HG03571 (cell line): ENCODE measurements at regions not wholly inside any gene's neighbourhood (a gene's known extent, or its start where the extent isn't known, plus 50 kb on each side); places are given as distances from the start of the nearest gene placed in this dataset.

Experiments used
- ATAC-seq: cut with Tn5 transposase; IDR thresholded peaks from one replicate; pipeline ENCODE4 v1.9.1; 2021; ENCODE audit not compliant: unreplicated experiment

DNA sequence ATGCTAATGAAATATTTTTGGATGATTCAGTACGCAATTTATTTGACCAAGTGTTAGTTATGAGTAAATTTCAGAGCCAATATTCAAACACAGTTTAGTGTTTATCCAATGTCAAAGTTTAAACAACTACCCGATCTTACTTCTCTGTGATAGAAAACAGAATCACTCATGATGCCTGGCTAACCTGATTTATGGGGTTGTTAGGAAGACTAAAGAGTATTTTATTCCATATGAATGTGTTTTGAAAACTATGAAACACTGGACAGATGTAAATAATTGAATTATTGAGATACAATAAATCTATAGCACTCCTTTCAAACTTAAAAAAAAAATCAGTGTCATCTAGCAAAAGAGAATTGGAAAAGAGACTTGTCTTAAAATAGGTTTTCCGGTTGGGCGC lies 1181.8 kb downstream of the EFNB2 start:
- ATAC-seq, result no peak

DNA sequence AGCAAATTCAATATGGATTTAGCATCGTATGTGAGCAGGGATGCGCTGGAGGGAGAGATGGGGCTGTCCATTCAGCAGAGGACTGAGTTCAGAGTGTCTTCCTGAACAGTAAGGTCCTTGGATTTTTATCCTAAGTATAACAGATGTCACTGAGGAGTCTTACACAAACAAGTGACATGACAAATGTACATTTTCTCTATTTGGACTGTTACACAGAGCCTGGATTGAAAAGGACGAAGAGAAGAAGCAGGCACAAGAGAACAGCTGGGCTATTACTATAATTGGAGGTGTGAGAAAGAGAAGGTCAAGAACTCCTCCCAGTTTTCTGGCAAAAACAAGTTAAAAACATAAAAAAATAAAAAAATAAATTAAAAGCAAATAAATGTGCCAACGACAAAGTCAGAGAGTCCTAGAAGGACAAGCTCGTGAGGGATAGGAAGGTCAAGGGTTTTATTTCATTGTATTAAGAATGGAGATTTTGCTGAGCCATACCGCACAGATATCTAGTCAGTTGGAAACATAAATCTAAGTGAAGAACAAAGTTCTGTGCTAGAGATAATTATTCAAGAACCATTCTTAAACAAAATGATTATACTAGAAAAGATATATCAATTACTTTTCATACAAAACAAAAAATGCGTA lies 1186.3 kb downstream of the EFNB2 start:
- no peak for ATAC-seq

DNA sequence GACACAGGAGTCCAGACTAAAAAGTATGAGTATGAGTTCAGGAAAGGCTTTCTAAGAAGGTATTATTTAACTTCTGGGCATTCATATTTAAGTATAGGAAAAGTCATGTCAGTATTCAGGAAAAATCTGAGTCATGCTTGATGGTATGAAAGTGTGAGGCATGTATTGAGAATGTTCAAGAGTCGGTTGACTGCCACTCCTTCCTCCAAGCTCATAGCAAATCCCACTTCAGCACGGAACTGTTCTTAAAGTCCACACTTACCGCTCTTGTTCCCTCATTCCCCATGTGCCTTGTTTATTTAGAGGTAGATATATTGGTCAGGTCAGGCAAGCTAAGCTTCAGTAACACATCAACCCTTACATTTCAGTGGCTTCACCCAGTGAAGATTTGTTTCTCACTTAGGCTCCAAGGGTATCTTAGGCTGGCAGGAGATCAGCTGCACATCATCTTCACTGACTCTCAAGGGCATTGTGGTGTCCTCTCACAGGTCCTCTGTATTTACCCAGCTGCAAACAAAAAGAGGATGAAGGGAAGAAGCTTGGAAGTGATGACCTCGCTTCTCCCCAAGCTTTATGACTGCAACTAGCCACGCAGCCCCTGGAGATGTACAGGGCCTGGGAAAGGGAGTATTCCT lies 1189.2 kb downstream of the EFNB2 start:
- no peak for ATAC-seq

GRCh38 chr13:105345730-105346129 lies 1189.7 kb downstream of the EFNB2 start:
- ATAC-seq, result no peak

DNA sequence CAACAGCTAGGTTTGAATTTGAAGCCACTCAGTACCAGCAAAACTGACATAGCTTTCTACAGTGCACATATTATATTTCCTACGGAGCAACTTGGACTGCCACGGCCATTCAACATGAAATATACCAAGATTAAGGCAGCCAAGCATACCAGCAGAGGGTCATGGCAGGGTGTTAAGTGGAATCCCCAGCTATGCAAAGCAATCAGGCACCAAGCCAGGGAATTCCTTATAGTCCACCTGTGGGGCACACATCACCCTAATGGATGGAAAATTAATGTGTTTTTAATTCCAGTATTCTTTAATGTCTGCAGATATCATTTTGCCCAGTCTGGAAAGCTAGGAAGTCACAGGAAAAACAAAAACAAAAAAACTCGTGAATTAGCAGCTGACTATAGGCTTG lies 1190.3 kb downstream of the EFNB2 start:
- ATAC-seq, result no peak

DNA sequence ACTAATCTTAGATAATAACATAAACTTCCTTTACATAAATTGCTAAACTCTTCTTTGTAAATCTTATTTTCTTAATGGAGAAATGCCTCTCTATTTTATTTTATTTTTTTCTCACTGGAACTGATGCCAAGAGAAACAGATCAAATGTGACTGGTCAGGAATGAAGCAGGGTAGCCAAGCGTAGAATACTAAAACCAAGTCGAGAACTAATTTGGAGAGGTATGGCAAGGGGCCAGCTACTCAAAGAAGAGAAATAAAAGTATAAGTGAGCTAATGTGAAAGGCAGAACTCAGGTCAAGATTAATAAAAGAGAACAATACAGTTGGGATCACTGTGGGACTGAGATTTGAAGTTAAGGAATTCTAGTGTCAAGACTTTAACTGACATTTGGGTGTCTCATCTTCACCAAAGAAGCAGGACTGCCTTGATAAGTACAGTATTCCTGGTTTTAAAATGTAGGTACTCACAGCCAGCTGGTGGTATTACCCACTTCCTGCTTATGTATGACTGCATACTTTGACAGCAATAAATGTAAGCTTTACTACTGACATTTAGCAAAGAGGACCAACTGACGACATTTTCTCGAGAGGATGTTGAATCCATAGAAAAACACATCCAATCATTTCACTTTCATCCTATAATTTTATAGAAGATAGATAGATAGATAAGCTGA lies 1192.2 kb downstream of the EFNB2 start:
- ATAC-seq, result no peak

DNA sequence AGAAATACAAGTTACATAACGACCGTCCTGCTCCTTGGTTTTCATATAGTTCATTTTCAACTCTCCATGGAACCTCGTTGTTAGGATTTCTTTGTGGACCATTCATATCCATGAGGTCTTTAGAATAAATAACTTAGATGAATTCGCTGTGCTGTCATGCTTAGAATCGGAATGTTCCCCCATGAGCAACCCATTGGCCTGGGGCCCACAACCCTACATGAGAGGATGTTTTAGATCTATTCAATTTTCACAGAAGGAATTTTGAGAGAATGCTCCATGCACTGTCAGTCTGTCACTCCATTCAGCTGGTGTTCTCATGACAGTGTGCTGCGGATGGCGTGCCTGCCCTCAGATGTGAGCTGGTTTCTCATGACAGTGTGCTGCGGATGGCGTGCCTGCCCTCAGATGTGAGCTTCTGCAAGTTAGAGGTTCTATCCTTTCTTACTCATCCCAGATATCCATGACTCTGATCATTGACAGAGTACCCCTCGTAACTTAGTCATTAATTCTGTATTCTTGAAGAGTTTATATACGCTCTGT lies 1193.1 kb downstream of the EFNB2 start:
- no peak for ATAC-seq

DNA sequence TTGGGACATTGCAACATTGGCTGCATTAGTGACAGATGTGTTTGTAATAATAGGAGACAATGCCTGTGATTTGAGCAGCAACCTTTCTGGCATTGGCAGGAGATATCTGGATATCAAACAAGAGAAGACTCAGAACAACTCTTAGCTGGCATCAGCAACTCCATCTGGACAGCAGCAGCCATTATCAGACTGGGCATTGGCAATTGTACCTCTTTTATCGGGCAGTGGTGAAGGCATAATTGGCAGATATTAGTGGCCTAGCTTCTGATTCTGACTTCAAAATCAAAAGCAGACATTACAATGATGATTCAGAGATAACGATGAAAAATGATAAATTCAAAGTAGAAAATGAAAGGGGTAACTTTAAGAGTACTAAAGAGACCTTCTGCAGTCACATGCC lies 1193.7 kb downstream of the EFNB2 start:
- no peak for ATAC-seq

- ATAC-seq, result no peak
Observed at GRCh38 chr13:105341256-105341655, 1194.2 kb downstream of the EFNB2 start.

DNA sequence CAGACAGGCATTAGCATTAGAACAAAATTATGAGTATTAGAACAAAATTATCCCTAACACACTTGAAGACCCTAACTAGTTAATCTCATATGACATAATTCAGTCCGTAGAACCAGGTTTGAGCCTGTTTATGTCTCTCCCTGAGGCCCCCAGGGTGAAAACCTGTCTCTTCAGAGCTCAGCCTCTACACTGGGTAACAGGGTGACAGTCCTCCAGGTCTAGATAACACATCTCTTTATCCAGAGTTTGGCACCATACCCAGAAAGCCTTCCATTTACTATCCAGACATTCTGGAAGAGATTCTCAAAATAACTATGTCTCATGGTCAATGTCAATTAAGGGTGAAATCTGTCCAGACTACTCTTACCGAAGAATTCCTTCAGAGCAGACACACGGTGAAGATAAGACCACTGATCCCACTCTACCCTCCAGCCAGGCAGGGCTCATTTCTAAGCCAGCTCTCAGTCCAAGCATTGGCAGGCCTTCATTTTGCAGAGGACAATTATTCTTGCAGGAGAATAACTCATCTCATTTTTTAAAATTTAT lies 1195.3 kb downstream of the EFNB2 start:
- ATAC-seq, result no peak

DNA sequence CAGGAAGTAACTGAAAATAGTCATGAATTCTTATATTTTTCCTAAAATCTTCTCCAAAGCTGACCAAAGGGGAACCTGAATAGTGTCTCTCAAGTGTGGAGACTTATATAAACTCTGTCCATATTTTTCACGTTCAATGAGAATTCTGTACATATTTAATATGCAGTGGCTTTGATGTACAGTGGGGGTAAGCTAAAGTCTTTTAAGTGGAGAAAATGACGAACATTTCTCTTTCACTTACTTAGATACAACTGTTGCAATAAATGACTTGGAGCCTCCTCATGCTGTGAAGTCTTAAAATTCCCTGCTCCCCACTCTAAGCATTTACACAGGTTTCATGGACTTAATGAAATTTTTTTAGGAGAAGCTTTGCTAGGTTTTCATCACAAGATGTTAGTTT lies 1196.7 kb downstream of the EFNB2 start:
- ATAC-seq, result no peak

DNA sequence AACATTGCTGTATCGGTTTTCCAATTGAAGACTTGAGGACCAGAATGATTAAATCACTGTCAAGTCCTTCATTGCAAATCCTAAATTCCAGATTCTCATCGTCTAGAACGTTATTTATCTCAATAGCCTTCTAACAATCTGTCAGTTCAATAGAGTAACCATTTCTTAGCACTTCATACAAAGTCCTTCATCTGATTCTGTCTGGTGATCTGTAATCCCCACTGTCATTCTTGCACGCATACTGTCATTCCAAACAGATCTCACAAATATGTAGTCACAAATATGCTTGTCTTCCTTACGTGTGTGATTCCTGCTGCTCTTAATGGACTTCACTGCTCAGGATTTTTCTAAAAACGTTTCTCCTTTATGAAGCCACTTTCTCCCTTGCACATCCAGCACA lies 1197.5 kb downstream of the EFNB2 start:
- ATAC-seq, result no peak

GRCh38 chr13:105336706-105337576 lies 1198.5 kb downstream of the EFNB2 start:
- ATAC-seq, result no peak

DNA sequence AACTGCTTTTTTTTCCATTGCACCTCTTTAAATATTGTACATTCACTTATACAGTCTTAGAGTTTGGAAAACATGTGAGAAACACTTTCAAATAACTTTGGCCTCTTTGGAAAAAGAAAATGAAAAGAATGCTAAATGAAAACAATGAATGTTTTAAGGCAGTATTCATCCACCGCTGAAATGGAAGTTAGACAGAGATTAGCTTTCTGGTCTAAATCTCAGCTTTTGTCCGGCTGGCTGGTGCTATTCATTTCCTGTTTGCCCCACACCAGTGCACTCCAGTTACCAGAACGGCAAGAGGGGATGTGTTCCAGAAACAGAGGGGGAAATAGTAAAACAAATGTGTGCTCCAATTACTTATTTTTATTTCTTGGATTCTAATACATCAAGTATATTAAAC lies 1201.3 kb downstream of the EFNB2 start:
- no peak for ATAC-seq

GRCh38 chr13:105333416-105333815 lies 1202.0 kb downstream of the EFNB2 start:
- ATAC-seq, result no peak

- ATAC-seq, result no peak
Observed at GRCh38 chr13:105329359-105329758, 1206.1 kb downstream of the EFNB2 start.

GRCh38 chr13:105328212-105328611 lies 1207.2 kb downstream of the EFNB2 start:
- no peak for ATAC-seq

- no peak for ATAC-seq
Observed at GRCh38 chr13:105327581-105328126, 1207.8 kb downstream of the EFNB2 start.

GRCh38 chr13:105319875-105320274 lies 1215.6 kb downstream of the EFNB2 start:
- no peak for ATAC-seq

DNA sequence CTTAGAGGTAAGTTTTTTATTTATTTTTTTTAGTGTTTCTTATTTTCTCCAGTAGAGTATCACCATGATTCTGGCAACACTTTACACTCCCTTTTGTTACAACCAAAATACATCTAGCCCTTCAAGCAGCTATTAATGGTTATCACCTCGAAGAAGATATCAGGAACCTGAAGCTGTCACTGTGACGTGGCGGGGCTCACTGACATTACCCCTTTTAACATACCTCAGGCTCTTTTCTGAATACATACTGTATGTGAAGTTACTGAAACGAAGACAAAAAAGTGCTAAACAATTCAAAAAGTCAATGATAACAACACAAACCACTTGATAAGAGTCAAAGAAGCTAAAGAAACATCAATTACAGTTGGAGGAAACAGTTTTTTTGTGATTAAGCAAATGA lies 1218.7 kb downstream of the EFNB2 start:
- ATAC-seq, result no peak

- no peak for ATAC-seq
Observed at GRCh38 chr13:105312906-105313305, 1222.6 kb downstream of the EFNB2 start.
